SK-N-SH treated with all-trans-retinoic acid at 6 μM for 48 hours (cell line): ENCODE measurements at regions not wholly inside any gene's neighbourhood (a gene's known extent, or its start where the extent isn't known, plus 50 kb on each side); places are given as distances from the start of the nearest gene placed in this dataset.

Experiments
- ATAC-seq: fragments of 200-7000 bp; cut with Tn5 transposase; 3 replicates; pipeline ENCODE4 v1.9.1; 2020; ENCODE audit warnings: mild to moderate bottlenecking, moderate library complexity
- ARNTL ChIP-seq: fragments of 450-650 bp; formaldehyde crosslinking; IDR thresholded peaks from 2 replicates; pipeline ENCODE4 v1.5.0; 2020; ENCODE audit warnings: low read depth, mild to moderate bottlenecking, moderate library complexity, borderline replicate concordance
- BACH2 ChIP-seq: fragments of 250-450 bp; sonication (Bioruptor Pico); IDR thresholded peaks from 2 replicates; pipeline ENCODE4 v1.9.0; 2021; ENCODE audit warnings: mild to moderate bottlenecking, borderline replicate concordance
- CREB5 ChIP-seq: fragments of 250-450 bp; sonication (Bioruptor Pico); IDR thresholded peaks from 2 replicates; pipeline ENCODE4 v1.5.1; 2020; ENCODE audit warnings: low read depth, mild to moderate bottlenecking, moderate library complexity
- CSDC2 ChIP-seq: fragments of 250-450 bp; sonication (Bioruptor Pico); IDR thresholded peaks from 2 replicates; pipeline ENCODE4 v1.5.0; 2020; ENCODE audit warnings: mild to moderate bottlenecking, moderate library complexity
- CSRNP3 ChIP-seq: fragments of 250-450 bp; sonication (Bioruptor Pico); IDR thresholded peaks from 2 replicates; pipeline ENCODE4 v1.5.1; 2021; ENCODE audit warnings: mild to moderate bottlenecking, moderate library complexity
- ESRRG ChIP-seq: fragments of 250-450 bp; sonication (Bioruptor Pico); IDR thresholded peaks from 2 replicates; pipeline ENCODE4 v1.6.1; 2021; ENCODE audit warnings: mild to moderate bottlenecking
- GLIS3 ChIP-seq: fragments of 250-450 bp; sonication (Bioruptor Pico); IDR thresholded peaks from 2 replicates; pipeline ENCODE4 v1.5.0; 2020; ENCODE audit warnings: mild to moderate bottlenecking, moderate library complexity
- ISL1 ChIP-seq: fragments of 250-450 bp; sonication (Bioruptor Pico); IDR thresholded peaks from 2 replicates; pipeline ENCODE4 v2.1.2; 2022; ENCODE audit warnings: mild to moderate bottlenecking, moderate library complexity
- OSR1 ChIP-seq: fragments of 250-450 bp; sonication (Bioruptor Pico); IDR thresholded peaks from 2 replicates; pipeline ENCODE4 v1.8.0; 2022; ENCODE audit warnings: moderate library complexity, mild to moderate bottlenecking, inconsistent platforms
- PATZ1 ChIP-seq: fragments of 250-450 bp; sonication (Bioruptor Pico); IDR thresholded peaks from 2 replicates; pipeline ENCODE4 v1.8.0; 2020; ENCODE audit warnings: mild to moderate bottlenecking, moderate library complexity, borderline replicate concordance
- POU6F1 ChIP-seq: fragments of 250-450 bp; sonication (Bioruptor Pico); IDR thresholded peaks from 2 replicates; pipeline ENCODE4 v1.8.0; 2021; ENCODE audit warnings: low read depth, mild to moderate bottlenecking, moderate library complexity, borderline replicate concordance
- PPARA ChIP-seq: fragments of 250-450 bp; sonication (Bioruptor Pico); IDR thresholded peaks from 2 replicates; pipeline ENCODE4 v1.5.0; 2020; ENCODE audit warnings: mild to moderate bottlenecking, borderline replicate concordance
- RARB ChIP-seq: fragments of 250-450 bp; sonication (Bioruptor Pico); IDR thresholded peaks from 2 replicates; pipeline ENCODE4 v1.8.0; 2021; ENCODE audit warnings: mild to moderate bottlenecking, moderate library complexity
- SNAI2 ChIP-seq: fragments of 250-450 bp; sonication (Bioruptor Pico); IDR thresholded peaks from 2 replicates; pipeline ENCODE4 v1.5.0; 2020; ENCODE audit warnings: mild to moderate bottlenecking, moderate library complexity
- TCF4 ChIP-seq: fragments of 250-450 bp; sonication (Bioruptor Pico); IDR thresholded peaks from 2 replicates; pipeline ENCODE4 v1.8.0; 2021; ENCODE audit warnings: mild to moderate bottlenecking, moderate library complexity, borderline replicate concordance
- TOX ChIP-seq: fragments of 250-450 bp; sonication (Bioruptor Pico); IDR thresholded peaks from 2 replicates; pipeline ENCODE4 v1.8.0; 2021; ENCODE audit warnings: mild to moderate bottlenecking, moderate library complexity, borderline replicate concordance
- ZFP3 ChIP-seq: fragments of 250-450 bp; sonication (Bioruptor Pico); IDR thresholded peaks from 2 replicates; pipeline ENCODE4 v1.5.0; 2020; ENCODE audit warnings: mild to moderate bottlenecking, moderate library complexity
- ZNF565 ChIP-seq: fragments of 450-650 bp; formaldehyde crosslinking; conservative IDR thresholded peaks from 2 replicates; pipeline ENCODE4 v1.5.0; 2020; ENCODE audit warnings: low read depth, mild to moderate bottlenecking, moderate library complexity
- ZNF70 ChIP-seq: fragments of 450-650 bp; formaldehyde crosslinking; IDR thresholded peaks from 2 replicates; pipeline ENCODE4 v1.5.0; 2020; ENCODE audit warnings: mild to moderate bottlenecking, moderate library complexity
- ZNF8 ChIP-seq: fragments of 450-650 bp; formaldehyde crosslinking; IDR thresholded peaks from 2 replicates; pipeline ENCODE4 v1.5.0; 2020; ENCODE audit warnings: mild to moderate bottlenecking, moderate library complexity

- no peak for ATAC-seq
- TF ChIP-seq ISL1 (CRISPR knock-in tag) = no peak
- TF ChIP-seq ESRRG (CRISPR knock-in tag) = no peak
- TF ChIP-seq CSRNP3 (CRISPR knock-in tag) = no peak
- no peak for TF ChIP-seq OSR1
- TF ChIP-seq CREB5 (CRISPR knock-in tag) = no peak
- no peak for TF ChIP-seq BACH2 (CRISPR knock-in tag)
- TF ChIP-seq TOX (CRISPR knock-in tag) = no peak
- TF ChIP-seq PATZ1 = no peak
Measured at GRCh38 chr5:171573021-171573420, 153.6 kb downstream of the FGF18 start.

GRCh38 chr5:171573451-171574225, 154.2 kb downstream of the FGF18 start:
- TF ChIP-seq OSR1 = no peak
- TF ChIP-seq GLIS3 (CRISPR knock-in tag) = no peak
- no peak for TF ChIP-seq ESRRG (CRISPR knock-in tag)
- TF ChIP-seq SNAI2 (CRISPR knock-in tag) = no peak
- no peak for TF ChIP-seq POU6F1
- TF ChIP-seq ARNTL (CRISPR knock-in tag) = no peak
- no peak for TF ChIP-seq TOX (CRISPR knock-in tag)
- TF ChIP-seq CSDC2 (CRISPR knock-in tag) = no peak
- no peak for TF ChIP-seq ZFP3 (CRISPR knock-in tag)
- TF ChIP-seq PPARA (CRISPR knock-in tag) = no peak
- TF ChIP-seq ZNF70 (CRISPR knock-in tag) = no peak
- no peak for TF ChIP-seq CSRNP3 (CRISPR knock-in tag)
- no peak for TF ChIP-seq CREB5 (CRISPR knock-in tag)
- ATAC-seq = no peak

- ATAC-seq = no peak
Measured at GRCh38 chr5:171574376-171574775, 154.9 kb downstream of the FGF18 start.

More at GRCh38 chr5:171574376-171574775, 154.9 kb downstream of the FGF18 start:
- TF ChIP-seq ESRRG (CRISPR knock-in tag) = no peak
- TF ChIP-seq RARB (CRISPR knock-in tag) = no peak
- no peak for TF ChIP-seq ISL1 (CRISPR knock-in tag)
- no peak for TF ChIP-seq ZNF565
- no peak for TF ChIP-seq TCF4
- TF ChIP-seq CREB5 (CRISPR knock-in tag) = no peak
- TF ChIP-seq PPARA (CRISPR knock-in tag) = no peak
- TF ChIP-seq SNAI2 (CRISPR knock-in tag) = no peak
- no peak for TF ChIP-seq BACH2 (CRISPR knock-in tag)
- TF ChIP-seq GLIS3 (CRISPR knock-in tag) = no peak
- TF ChIP-seq CSDC2 (CRISPR knock-in tag) = no peak
- TF ChIP-seq ZNF8 (CRISPR knock-in tag) = no peak
- no peak for TF ChIP-seq OSR1
- no peak for TF ChIP-seq POU6F1
